Right ventricle myocardium superior (tissue), 1 donor: ENCODE measurements at regions not wholly inside any gene's neighbourhood (a gene's known extent, or its start where the extent isn't known, plus 50 kb on each side); places are given as distances from the start of the nearest gene placed in this dataset.
A peak's percentile ranks its signal among the peaks of the same experiment; 100 is the strongest.

Experiments
- ATAC-seq: fragments of 200-7000 bp; cut with Tn5 transposase; one replicate; pipeline ENCODE4 v1.9.1; 2020; ENCODE audit warnings: mild to moderate bottlenecking; ENCODE audit not compliant: poor library complexity
- DNase-seq: peaks from one replicate; pipeline ENCODE4 v3.0.0-alpha.2; 2020
- intact Hi-C: fragments of 100-400 bp; cut with DNase I; formaldehyde crosslinking; loops from one replicate; pipeline ENCODE4 v1.11.2; 2022
- donor health status: DM: no; HTN: yes; CAD: no; lungs with severe emphysema.

DNA sequence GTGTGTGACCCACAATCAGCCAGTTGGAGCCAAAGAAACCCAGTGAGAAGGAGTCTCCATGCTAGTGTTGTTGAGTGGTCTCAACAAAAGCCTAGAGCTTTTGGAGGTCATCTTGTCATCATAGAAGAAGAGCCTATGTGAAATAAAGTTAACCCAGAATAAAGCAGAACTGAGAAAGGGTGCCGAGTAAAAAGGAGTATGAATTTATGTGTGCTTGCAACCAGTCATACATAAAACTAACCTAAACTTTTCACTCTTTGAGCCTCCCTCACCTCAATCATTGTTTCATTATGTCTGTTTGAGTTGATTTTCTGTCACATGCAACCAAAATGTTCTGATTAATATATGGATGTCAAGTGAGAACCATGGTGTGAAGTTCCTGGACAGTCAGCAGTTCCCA, 599.3 kb upstream of the ZEB2 start:
- no peak for DNase-seq
- ATAC-seq = no peak
- intact Hi-C loops = no loop called here

DNA sequence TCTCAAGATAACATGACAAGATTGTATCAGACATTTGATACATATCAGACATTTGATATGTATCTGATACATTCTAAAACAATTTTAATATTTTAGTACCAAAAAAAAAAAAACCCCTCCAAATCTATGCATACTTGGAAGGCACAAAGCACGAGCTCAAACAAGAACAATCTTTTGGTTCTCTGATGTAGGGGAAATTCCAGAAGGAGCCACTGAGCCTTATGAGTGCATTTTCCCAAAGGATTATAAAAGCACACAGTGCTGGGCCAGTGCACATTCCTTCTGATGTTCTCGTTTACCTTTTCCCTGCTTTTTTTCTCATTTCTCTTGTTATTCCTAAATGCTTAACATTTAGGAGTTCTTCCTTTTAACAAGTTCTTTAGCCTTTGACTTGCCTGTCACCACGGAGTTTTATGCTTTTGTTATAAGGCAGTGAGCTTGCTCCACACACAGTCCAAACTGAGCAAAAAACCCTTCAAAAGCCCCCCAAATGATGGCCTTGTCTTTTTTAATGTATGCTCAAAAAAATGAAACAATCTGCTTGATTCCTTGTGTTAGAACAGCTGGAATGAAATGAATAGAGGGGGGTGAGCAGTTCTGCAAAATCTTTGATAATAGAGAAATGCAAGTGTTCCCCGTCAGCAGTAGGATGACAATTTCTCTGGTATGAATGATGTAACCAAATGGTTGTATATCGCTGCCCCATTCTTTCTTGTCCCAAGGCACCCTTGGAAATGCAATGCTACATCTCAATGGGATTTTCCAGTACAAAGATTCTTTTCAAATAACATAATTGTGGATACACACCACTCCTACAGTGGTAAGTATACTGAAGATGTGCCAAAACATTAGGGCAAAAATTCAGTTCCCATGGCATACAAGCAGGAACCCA, 597.2 kb upstream of the ZEB2 start:
- ATAC-seq (no peak), DNase-seq (no peak)
- intact Hi-C loops = no loop called here

DNA sequence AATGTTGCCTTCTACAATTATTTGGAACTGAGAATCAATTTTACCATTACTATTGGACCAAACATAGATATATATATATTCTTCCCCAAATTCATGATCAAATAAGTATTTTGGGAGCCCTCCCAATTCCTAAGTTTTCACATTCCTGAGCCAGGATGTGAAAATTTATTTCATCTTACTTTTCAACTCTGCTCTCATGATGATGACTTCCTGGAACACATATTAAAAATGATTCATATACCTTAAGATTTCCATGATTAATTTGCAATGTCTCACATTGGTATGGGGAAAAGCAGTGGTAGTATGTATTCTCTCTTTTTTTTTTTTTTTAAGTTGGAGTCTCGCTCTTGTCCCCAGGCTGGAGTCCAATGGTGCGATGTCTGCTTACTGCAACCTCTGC, 596.1 kb upstream of the ZEB2 start:
- intact Hi-C loops = no loop called here
- no peak for ATAC-seq
- DNase-seq = no peak

DNA sequence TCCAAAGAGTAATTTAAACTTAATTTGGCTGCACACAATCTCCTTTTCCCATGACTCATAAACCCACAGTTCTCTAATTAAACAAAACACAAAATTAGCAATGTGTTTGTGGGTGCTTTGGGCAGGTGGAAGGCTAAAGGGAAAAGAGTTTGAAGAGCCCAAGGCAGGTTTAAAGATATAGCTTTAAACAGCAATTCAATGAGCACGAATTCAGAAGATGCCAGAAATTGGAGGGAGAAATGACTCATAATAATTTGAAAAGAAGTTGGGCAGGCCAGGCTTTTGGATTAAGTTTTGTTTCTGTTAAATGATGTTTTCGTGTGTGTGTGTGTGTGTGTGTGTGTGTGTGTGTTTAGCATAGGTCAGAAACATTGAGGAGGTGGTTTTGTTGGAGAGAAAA, 594.8 kb upstream of the ZEB2 start:
- ATAC-seq (no peak), DNase-seq (no peak)
- intact Hi-C loops = no loop called here

DNA sequence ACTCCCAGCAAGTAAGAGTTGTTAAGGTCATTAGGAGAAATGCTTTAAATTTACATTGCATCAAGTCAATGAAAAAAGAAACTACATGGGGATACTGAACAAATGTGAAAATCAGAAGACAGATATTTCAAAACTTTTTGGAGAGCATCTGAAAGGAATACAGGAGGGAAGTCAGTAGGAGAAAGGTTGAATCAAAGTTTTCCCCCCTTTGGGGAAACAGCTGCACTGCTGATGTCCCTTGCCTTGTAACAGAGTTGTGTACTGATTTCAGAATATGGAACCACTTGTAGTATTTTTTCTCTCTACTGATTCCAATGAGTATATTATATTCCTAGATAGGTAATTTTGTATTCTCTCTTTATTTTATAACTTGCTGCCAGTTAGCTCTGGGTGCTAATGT, 592.5 kb upstream of the ZEB2 start:
- ATAC-seq = no peak
- DNase-seq = no peak
- intact Hi-C loops = no loop called here

DNA sequence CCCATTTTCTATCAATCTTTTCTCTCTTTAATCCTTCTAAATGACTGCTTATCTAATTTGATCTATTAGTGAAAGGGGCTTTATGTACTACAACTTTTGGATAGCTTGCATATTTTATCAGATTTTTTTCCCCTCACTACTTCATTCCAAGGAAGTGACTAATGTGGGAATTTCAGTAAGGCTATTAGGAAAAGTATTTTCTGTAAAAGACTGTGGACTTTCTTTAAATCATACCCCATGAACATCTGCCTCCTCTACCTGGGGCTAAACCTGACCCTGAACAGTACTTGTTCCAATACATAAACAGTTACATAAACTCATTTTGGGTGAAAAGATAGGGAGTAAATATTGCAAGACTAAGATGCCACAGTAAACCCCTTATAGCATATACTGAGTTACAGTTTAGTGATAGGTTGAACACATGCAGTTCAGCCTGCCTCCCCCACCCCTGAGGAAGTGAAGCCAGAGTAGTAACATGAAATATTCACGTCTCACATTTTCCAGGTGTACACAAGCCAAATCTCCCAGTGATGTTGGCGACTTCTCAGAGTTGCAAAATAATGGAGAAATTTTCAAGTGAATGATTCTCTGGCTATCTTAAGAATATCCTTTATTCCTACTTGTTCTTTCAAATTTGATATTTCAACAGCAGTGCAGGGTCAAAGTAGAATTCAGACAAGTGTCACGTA, 590.9 kb upstream of the ZEB2 start:
- intact Hi-C loops = no loop called here
- ATAC-seq = no peak
- no peak for DNase-seq

DNA sequence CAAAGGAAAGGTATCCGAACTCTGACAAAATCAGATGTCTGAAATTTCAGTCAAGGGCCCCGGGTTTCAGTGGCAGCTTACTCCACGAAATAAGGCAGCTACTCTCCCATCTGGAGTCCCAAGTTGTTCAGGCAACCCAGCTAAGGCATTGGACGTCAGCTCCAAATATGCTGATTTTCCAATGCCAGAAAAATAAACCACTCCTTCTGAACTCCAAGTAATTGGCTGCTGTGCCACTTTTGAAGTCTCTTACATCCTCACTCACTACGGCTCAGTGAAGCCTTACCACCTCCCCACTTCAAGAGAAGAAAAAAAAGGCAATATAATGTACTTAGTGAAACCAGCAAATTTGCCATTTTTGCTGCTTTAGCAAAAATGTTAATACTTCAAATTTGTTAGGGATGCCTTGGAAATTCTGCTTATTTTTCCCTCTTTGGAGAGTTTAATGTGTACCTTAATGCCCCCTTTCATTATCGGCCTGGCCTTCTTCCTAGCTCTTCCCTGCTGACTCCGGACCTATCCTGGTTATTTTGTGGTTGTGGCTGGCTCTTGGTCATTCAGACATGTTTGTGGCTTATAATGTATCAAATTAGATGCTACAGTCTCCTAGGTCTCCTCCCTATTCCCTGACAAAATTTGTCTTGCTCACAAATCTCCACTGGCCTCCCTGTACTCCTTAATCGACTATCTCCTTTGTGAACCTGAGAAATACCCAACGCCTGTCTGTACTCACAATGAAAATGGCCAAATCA, 589.2 kb upstream of the ZEB2 start:
- intact Hi-C loops = no loop called here
- ATAC-seq = no peak

DNA sequence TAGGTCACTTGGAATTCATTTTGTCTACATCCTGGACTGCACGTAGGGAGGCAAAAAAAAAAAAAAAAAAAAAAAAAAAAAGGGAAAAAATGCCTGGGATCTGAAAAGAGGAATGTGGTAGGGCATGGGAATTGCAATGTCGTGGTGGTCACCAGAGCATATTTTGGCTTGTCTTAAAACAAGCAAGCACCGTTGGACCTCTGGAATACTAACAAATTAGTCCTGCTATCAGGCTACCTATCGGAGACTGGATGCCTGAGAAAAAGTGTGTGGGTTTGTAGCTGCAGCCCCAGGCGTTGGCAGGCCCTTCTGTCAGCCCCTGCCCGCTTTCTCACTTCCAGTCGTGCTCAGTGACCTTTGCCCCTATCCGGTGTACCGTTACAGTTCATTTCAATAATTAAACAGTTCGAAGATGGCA, 588.5 kb upstream of the ZEB2 start:
- intact Hi-C loops = no loop called here
- no peak for DNase-seq
- ATAC-seq = no peak

More for the DNA sequence above, 589.2 kb upstream of the ZEB2 start:
- no peak for DNase-seq

DNA sequence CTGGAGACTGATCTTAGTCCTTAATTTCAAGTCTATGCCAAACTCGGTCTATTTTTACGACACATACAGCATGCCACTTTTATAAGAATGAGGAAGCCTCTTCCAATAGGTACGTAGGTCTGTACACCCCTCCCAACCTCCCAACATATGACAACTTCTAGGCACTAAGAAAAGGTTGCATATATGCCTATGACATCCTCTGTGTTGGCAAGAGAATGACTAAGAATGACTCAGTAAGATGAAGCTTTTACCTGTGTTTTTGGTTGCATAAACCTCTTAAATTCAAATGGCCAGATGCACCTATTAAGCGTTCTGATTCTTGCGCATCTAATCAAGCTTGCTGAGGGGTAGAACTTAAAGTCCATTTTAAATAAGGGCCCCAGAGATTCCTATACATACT, 586.4 kb upstream of the ZEB2 start:
- ATAC-seq (no peak), DNase-seq (no peak)
- intact Hi-C loops = no loop called here

DNA sequence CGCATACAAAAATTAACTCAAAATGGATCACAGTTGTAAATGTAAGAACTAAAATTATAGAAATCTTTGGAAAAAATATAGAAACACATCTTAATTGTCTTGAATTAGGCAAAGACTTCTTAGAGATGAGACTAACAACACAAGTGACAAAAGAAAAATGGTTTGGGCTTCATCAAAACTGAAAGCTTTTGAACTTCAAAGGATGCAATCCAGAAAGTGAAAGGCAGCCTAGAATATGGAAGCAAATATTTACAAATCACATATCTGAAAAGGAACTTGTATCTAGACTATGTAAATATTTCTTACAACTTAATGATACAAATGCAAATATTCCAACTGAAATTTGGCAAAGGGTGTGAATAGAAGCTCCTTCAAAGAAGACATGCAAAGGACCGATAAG, 582.8 kb upstream of the ZEB2 start:
- ATAC-seq (no peak), DNase-seq (no peak)
- intact Hi-C loops = no loop called here

DNA sequence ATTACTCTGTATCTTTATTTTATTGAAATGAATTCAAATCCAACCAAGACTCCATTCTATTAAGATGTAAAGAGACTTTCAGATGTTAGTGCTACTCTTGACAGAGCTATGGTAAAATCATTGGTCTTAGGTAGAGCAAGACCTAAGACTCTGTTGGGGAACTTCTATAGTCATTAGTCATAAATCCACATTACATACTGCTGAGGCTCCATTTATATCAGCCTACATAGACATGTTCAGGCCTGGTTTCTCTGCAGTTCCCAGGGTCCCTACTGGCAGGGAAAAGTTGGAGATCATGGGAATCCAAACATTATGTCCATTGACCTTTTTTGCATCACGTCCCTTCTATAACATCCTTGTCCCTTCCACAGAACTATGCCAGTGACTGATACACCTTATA, 580.4 kb upstream of the ZEB2 start:
- no peak for ATAC-seq
- no peak for DNase-seq
- intact Hi-C loops = no loop called here

DNA sequence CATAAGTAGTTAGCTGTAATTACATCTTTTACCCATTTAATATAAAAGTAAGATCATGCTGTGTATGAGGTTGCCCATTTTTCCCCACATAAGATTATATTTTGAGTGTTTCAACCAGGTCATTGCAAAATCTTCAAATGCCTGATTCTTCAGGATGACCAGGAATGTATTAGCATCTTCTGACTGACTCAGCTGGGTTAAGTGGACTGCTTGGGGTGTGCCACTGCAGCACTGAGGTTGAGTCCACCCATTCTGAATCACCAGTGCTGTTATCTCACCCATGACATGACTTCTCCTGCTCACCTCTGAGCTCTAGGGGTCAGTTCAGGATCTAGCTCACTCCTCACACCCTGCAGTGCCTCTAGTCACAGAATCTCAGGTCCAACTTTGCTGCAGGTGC, 576.7 kb upstream of the ZEB2 start:
- DNase-seq (no peak), ATAC-seq (no peak)
- intact Hi-C loops = no loop called here

DNA sequence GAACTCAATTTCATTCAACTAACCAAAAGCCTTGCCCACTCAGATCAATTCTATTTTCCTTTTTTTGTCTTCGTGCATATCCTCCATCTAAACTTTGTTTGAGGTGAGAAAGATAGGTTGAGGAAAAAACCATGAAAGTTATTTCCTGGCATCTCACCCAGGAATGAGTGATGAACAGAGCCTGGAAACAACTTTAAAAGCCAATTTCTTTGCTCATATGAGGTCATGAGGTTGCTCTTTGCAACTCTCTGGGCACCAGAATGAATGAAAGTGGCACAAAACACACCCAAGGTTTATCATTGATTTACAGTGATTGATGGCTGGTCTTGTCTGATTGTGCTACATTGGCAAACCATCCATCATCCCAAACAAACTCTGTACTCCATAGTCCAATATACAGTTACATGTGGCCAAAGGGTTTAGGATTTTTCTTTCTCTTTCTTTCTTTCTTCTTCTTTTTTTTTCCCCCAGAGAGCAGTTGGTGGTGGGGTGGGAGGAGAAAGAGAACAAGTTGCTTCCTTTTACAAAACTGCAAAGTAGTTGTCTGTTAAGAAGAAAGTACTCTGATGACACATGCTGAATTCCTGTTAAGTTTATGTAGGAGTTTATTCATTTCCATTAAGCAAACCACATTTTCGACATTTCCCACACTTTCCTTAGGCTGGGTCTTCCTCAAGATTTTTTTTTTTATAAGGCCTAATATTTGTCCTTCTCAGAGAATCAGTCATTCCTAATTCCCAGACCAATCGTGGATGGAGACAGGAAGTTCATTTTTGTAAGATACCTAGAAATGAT, 575.9 kb upstream of the ZEB2 start:
- DNase-seq (no peak), ATAC-seq (no peak)
- intact Hi-C loops = no loop called here

DNA sequence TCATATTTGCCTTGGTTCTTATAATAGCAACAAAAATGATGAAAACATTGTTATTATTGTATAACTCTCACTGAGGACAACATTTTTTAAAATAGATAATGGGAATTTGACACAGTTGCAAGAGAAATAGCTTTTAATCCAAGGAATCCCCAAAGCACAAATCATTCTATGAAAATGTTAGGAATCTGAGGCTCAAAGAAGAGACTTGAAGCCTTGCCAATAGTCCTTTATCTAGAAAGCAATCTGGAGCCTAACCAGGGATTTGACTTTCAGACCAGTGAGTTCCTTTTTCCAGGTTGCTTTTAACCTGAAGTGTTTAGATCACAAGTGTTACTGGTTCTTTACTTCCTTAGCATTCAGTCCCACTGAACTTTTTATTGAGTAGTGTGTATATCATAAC, 574.5 kb upstream of the ZEB2 start:
- no peak for ATAC-seq

DNA sequence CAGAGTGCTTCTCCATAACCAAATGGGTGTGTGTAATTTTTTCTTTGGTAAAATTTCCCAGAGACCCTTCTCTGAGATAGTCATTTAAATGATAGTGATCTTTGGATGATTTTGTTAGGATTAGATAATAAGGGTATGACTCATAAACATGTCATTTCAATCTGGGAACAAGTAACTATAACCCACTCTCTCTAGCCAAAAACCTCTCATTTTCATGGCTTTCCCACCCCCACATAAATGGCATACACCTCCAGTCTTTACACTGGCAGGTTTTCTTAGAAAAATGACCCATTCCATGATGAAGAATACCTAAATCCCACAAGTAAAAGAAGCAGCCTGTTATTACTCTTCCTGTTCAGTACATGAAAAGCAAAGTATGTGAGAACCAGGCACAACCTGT, 572.0 kb upstream of the ZEB2 start:
- ATAC-seq = no peak
- no peak for DNase-seq
- intact Hi-C loops = no loop called here

More for the DNA sequence above, 574.5 kb upstream of the ZEB2 start:
- no peak for DNase-seq
- intact Hi-C loops = no loop called here

DNA sequence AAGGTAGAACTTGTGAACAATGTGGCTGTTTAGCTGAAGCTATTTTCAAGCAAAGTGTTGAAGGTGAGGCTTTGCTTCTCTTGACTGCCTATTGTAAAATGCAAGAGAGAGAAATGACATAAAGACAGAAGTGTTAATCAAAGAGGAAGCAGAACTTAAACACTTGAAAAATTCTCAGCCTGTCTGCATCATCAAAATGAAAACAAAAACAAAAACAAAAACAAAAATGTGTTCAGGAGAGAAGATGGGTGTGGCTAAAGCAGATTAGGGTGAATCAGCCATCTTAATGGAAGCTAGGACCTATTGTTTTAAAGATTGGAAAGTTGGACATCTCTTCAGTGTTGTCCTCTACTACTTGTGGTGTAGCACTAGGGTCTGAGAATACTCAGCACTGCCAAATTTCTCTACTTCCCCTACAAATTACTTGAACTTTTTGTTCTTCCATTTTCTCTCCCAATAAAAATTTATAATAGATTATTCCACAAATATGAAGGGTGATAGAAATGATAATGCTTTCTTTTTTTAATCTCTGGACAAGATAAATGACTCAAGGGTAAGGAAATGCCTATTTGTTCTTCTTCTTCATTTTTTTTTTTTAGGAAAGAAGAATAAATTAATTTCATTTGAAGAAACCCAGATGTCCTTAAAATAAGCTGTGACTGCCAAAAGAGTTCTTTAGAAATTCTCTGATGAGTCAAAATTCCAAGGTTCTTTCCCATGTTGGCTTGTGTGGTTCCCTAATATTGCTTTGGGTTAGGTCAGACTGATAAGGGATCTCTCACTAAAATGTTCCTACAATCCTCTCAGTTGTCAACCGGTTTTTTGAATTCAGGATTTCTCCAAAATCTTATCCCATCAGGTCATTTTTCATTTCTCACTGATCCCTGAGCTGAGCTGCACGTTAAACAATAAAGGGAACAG, 571.2 kb upstream of the ZEB2 start:
- ATAC-seq = peak; percentile 83
- no peak for DNase-seq
- intact Hi-C loops = no loop called here

DNA sequence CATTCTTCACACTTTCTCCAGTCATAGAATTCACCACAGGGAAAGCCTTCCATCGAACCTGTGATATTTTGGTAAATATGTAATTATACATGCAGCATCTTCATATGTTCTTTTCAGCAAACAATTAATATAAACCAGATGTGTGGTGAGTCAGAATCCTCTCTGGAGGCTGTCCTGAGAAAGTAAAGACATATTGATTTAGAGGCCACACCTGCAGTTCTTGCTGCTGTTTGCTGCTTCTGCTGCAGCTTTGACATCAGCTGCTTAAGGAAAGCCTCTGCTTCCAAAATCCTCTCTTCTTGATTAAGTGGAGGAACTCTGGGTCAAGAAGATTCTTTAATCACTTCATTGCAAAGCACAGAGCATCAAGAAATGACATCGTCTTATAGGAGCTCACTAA, 568.8 kb upstream of the ZEB2 start:
- intact Hi-C loops = no loop called here
- DNase-seq (no peak), ATAC-seq (no peak)

DNA sequence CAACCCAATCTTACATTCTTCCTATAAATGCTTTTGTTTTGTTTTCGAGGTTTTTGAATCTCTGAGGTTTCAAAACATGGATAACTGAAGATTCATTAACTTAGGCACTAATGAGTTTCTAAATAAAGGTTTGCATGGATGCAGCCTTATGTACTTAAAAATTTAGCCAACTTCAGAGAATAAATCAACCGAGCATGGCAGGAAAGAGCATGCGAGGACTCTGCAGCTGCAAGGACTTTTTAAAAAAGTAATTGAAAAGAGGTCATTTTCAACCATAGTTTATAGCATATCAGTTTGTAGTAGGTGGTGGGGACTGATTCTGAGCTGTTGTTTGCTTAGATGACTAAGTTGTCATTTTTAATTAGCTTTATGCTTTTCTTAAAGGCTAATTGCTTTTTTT, 567.0 kb upstream of the ZEB2 start:
- ATAC-seq (no peak), DNase-seq (no peak)
- intact Hi-C loops = no loop called here
